PC-3 (cell line): ENCODE measurements at regions not wholly inside any gene's neighbourhood (a gene's known extent, or its start where the extent isn't known, plus 50 kb on each side); places are given as distances from the start of the nearest gene placed in this dataset.
"Not testable (repeated sequence)": the region's sequence is repeated elsewhere in the genome, so short reads cannot be mapped to it uniquely, and the experiment has no call there.

ENCODE experiments used
- ATAC-seq: fragments of 200-7000 bp; cut with Tn5 transposase; 2 replicates; pipeline ENCODE4 v1.9.1; 2020; ENCODE audit warnings: mild to moderate bottlenecking, moderate library complexity
- BruUV-seq: library from RNA; stranded (reverse); fragments of 400-500 nt; replicated peaks from 2 replicates; lab custom pipeline; 2021; lab: Mats Ljungman, UMichigan
- CTCF ChIA-PET: fragments of 300-600 bp; sonication (Branson Sonifier 250); formaldehyde crosslinking; loops from one replicate; lab custom pipeline; 2022; ENCODE audit warnings: antibody characterized with exemption; lab: Charles Lee
- POLR2A ChIA-PET: fragments of 300-600 bp; sonication (Branson Sonifier 250); formaldehyde crosslinking; loops from one replicate; lab custom pipeline; 2022; ENCODE audit warnings: antibody characterized with exemption; ENCODE audit not compliant: unreplicated experiment; lab: Charles Lee
- DNase-seq: peaks from one replicate; pipeline ENCODE4 v3.0.0-alpha.2; 2015
- H2AFZ ChIP-seq: fragments of 300-600 bp; sonication (generic); 2 replicates; pipeline ENCODE4 v1.6.0; 2016; ENCODE audit warnings: antibody characterized with exemption, low read length
- H3F3A ChIP-seq: fragments of 300-600 bp; sonication (generic); one replicate; pipeline ENCODE4 v1.6.0; 2017; ENCODE audit warnings: antibody characterized with exemption, low read length, control low read depth, mild to moderate bottlenecking; ENCODE audit not compliant: unreplicated experiment
- H3K27ac ChIP-seq: fragments of 300-600 bp; sonication (generic); 2 replicates; pipeline ENCODE4 v1.5.1; 2016; ENCODE audit warnings: mild to moderate bottlenecking, low read length
- H3K27me3 ChIP-seq: fragments of 300-600 bp; sonication (generic); 2 replicates; pipeline ENCODE4 v1.6.1; 2016; ENCODE audit warnings: low read length, mixed read lengths
- H3K36me3 ChIP-seq: fragments of 300-600 bp; sonication (generic); 2 replicates; pipeline ENCODE4 v1.6.1; 2016; ENCODE audit warnings: low read depth, mixed run types, low read length, mixed read lengths
- H3K4me1 ChIP-seq: fragments of 300-600 bp; sonication (generic); 2 replicates; pipeline ENCODE4 v1.5.1; 2016; ENCODE audit warnings: low read length; ENCODE audit not compliant: insufficient read depth
- H3K4me2 ChIP-seq: fragments of 300-600 bp; sonication (generic); 2 replicates; pipeline ENCODE4 v1.6.0; 2016; ENCODE audit warnings: low read length
- H3K4me3 ChIP-seq: fragments of 300-600 bp; sonication (generic); 2 replicates; pipeline ENCODE4 v1.5.1; 2016; ENCODE audit warnings: mild to moderate bottlenecking, low read length, mixed read lengths
- H3K79me2 ChIP-seq: fragments of 300-600 bp; sonication (generic); 2 replicates; pipeline ENCODE4 v1.6.1; 2017; ENCODE audit warnings: low read length, mixed read lengths
- H3K9ac ChIP-seq: fragments of 300-600 bp; sonication (generic); 2 replicates; pipeline ENCODE4 v1.6.0; 2016; ENCODE audit warnings: mild to moderate bottlenecking, low read length
- H3K9me2 ChIP-seq: fragments of 300-600 bp; sonication (generic); replicated peaks from 2 replicates; pipeline ENCODE4 v1.6.1; 2016; ENCODE audit warnings: mixed run types, low read length, mixed read lengths
- H3K9me3 ChIP-seq: fragments of 300-600 bp; sonication (generic); 2 replicates; pipeline ENCODE4 v1.6.1; 2016; ENCODE audit warnings: low read length, mixed read lengths
- H4K20me1 ChIP-seq: fragments of 300-600 bp; sonication (generic); 2 replicates; pipeline ENCODE4 v1.6.1; 2016; ENCODE audit warnings: low read length, mixed read lengths
- EZH2 ChIP-seq: fragments of 300-600 bp; sonication (generic); IDR thresholded peaks from one replicate; pipeline ENCODE4 v1.6.1; 2017; ENCODE audit warnings: antibody characterized with exemption, mild to moderate bottlenecking, low read length; ENCODE audit not compliant: unreplicated experiment
- EZH2phosphoT487 ChIP-seq: fragments of 300-600 bp; sonication (generic); IDR thresholded peaks from 2 replicates; pipeline ENCODE4 v1.6.1; 2018; ENCODE audit warnings: mild to moderate bottlenecking, antibody characterized with exemption, low read length, borderline replicate concordance
- intact Hi-C: fragments of 100-400 bp; cut with micrococcal nuclease; formaldehyde crosslinking; loops from 2 replicates; pipeline ENCODE4 v1.9.0; 2023
- TF ChIP-seq, protein P1 (sequence below): fragments of 300-600 bp; sonication (generic); conservative IDR thresholded peaks from 2 replicates; pipeline ENCODE4 v1.5.1; 2017; ENCODE audit warnings: antibody characterized with exemption, low read depth, mild to moderate bottlenecking, low read length

DNA sequence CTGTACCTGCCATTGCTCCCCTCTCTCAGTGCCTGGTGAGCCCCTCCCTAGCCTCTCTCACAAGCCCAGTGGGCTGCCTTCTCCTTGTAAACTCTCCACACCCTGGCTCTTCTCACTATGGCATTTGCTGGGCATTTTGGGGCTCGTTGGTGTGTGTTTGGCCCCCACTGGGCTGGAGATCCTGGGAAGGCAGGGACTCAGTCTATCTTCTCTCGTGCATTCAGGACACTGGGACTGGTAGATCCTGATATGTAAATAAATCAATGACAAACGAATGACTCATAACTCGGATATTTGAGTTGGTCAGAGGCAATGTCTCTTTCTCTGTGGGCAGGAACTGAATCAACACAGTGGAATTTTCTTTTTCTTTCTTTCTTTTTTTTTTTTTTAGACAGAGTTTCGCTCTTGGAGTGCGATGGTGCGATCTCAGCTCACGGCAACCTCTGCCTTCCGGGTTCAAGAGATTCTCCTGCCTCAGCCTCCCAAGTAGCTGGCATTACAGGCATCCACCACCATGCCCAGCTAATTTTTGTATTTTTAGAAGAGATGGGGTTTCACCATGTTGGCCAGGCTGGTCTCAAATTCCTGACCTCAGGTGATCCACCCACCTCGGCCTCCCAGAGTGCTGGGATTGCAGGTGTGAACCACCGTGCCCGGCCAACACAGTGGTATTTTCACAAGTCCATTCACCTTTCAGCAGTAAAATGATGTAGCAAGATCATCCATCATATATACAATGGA, 144.6 kb upstream of the SPRED2 start:
- ChIA-PET CTCF (no interaction called here), POLR2A (interaction anchor here (0.6 to 0.7 kb wide), 2 partner anchors 27 to 360 kb away, joined by 6 to 7 read pairs; no protein-coding TSS in a partner anchor)
- H3K4me1 ChIP-seq = peaks cover 17% of the 10 kb centered on the region
- H3K9ac ChIP-seq = peak overlapping the region; percentile 57
- intact Hi-C loops = loop anchor here (1.0 to 10.0 kb wide), 2 partner anchors 35 to 392 kb away; no protein-coding TSS in a partner anchor
- H3K9me2 ChIP-seq = no peaks in the 10 kb centered on the region
- BruUV-seq = TSS peak; percentile 90
- peak; percentile 96 for DNase-seq
- no peaks in the 10 kb centered on the region for H3K79me2 ChIP-seq
- no peaks in the 10 kb centered on the region for H4K20me1 ChIP-seq
- peak overlapping the region; percentile 91 for H3K27ac ChIP-seq
- H2AFZ ChIP-seq = peak overlapping the region; percentile 56; the same call in 1 of the 2 replicates
- H3K36me3 ChIP-seq = no peaks in the 10 kb centered on the region
- peak overlapping the region; percentile 77 for H3K4me2 ChIP-seq
- H3K9me3 ChIP-seq = no peaks in the 10 kb centered on the region
- H3F3A ChIP-seq = no peaks in the 10 kb centered on the region
- TF ChIP-seq EZH2phosphoT487 = no peak
- TF ChIP-seq, protein P1, sequence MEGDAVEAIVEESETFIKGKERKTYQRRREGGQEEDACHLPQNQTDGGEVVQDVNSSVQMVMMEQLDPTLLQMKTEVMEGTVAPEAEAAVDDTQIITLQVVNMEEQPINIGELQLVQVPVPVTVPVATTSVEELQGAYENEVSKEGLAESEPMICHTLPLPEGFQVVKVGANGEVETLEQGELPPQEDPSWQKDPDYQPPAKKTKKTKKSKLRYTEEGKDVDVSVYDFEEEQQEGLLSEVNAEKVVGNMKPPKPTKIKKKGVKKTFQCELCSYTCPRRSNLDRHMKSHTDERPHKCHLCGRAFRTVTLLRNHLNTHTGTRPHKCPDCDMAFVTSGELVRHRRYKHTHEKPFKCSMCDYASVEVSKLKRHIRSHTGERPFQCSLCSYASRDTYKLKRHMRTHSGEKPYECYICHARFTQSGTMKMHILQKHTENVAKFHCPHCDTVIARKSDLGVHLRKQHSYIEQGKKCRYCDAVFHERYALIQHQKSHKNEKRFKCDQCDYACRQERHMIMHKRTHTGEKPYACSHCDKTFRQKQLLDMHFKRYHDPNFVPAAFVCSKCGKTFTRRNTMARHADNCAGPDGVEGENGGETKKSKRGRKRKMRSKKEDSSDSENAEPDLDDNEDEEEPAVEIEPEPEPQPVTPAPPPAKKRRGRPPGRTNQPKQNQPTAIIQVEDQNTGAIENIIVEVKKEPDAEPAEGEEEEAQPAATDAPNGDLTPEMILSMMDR = no peak
- peak; percentile 92 for ATAC-seq
- no peaks in the 10 kb centered on the region for H3K27me3 ChIP-seq
- H3K4me3 ChIP-seq = peak overlapping the region; percentile 43; the same call in 1 of the 2 replicates

DNA sequence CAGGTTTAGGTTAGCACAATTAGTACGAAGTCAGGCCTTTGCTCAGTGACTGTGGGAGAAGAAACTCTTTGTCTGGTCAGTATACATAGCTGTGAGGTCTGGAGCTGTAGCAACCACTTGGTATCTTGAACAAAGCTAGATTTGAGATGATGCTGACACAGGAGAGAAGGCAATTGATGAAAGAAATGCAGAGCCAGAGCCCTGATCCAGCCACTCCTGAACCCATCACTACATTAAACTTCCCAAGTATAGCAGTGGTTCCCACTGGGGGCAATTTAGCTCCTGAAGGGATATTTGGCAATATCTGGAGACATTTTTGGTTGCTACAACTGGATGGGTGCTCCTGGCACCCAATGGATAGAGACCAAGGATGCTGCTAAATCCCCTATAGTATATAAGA, 143.9 kb upstream of the SPRED2 start:
- peak overlapping the region; percentile 91 for H3K27ac ChIP-seq
- H3K4me1 ChIP-seq = peaks cover 17% of the 10 kb centered on the region
- H2AFZ ChIP-seq = no peak overlapping the region
- no peak overlapping the region for H3K4me3 ChIP-seq
- no peaks in the 10 kb centered on the region for H3K79me2 ChIP-seq
- H3K9me2 ChIP-seq = no peaks in the 10 kb centered on the region
- no peak for TF ChIP-seq EZH2
- no peak for TF ChIP-seq EZH2phosphoT487
- TF ChIP-seq, protein P1 = no peak
- ATAC-seq = no peak
- no peaks in the 10 kb centered on the region for H3K9me3 ChIP-seq
- DNase-seq = no peak
- intact Hi-C loops = loop anchor here (10.0 kb wide), 1 partner anchor 391 kb away; no protein-coding TSS in a partner anchor
- H3K9ac ChIP-seq = peak overlapping the region; percentile 57
- no peaks in the 10 kb centered on the region for H3K27me3 ChIP-seq
- peak overlapping the region; percentile 77 for H3K4me2 ChIP-seq
- ChIA-PET CTCF (no interaction called here), POLR2A (interaction anchor here (0.6 kb wide), 2 partner anchors 155 to 902 kb away, joined by 3 to 4 read pairs; no protein-coding TSS in a partner anchor)
- no peaks in the 10 kb centered on the region for H3K36me3 ChIP-seq
- H3F3A ChIP-seq = no peaks in the 10 kb centered on the region
- no peaks in the 10 kb centered on the region for H4K20me1 ChIP-seq
- BruUV-seq = no TSS peak

DNA sequence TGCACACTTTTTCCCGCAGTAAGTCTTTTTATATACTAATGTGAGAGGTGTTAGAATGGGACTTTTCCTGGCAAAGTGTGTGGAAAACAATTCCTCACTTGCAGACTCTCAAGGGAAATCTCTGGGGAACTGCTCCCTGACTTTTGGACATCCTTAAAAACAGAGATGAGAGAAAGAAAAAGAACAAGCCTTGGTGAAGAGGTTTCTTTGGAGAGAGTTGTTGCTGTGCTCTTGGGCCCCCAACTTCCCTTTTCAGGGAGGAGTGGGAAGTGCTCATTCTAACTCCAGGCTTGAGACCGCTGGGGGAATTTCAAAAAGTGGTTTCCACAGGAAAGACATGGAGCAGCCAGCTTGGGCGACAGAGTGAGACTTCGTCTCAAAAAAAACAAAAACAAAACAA, 142.6 kb upstream of the SPRED2 start:
- no peak for ATAC-seq
- intact Hi-C loops = loop anchor here (2.0 to 10.0 kb wide), 2 partner anchors 390 to 658 kb away; no protein-coding TSS in a partner anchor
- no peaks in the 10 kb centered on the region for H3K36me3 ChIP-seq
- H3K4me3 ChIP-seq = no peak overlapping the region
- POLR2A ChIA-PET = no interaction called here
- H3K9me2 ChIP-seq = no peaks in the 10 kb centered on the region
- no peaks in the 10 kb centered on the region for H3F3A ChIP-seq
- no peak overlapping the region for H2AFZ ChIP-seq
- H3K4me2 ChIP-seq = no peak overlapping the region
- CTCF ChIA-PET = no interaction called here
- TF ChIP-seq, protein P1 = no peak
- TF ChIP-seq EZH2phosphoT487 (no peak), EZH2 (no peak)
- DNase-seq = no peak
- no peaks in the 10 kb centered on the region for H4K20me1 ChIP-seq
- no peaks in the 10 kb centered on the region for H3K27me3 ChIP-seq
- no peak overlapping the region for H3K9ac ChIP-seq
- BruUV-seq = no TSS peak
- H3K9me3 ChIP-seq = no peaks in the 10 kb centered on the region
- no peaks in the 10 kb centered on the region for H3K79me2 ChIP-seq
- no peak overlapping the region for H3K27ac ChIP-seq
- peaks cover 17% of the 10 kb centered on the region for H3K4me1 ChIP-seq

DNA sequence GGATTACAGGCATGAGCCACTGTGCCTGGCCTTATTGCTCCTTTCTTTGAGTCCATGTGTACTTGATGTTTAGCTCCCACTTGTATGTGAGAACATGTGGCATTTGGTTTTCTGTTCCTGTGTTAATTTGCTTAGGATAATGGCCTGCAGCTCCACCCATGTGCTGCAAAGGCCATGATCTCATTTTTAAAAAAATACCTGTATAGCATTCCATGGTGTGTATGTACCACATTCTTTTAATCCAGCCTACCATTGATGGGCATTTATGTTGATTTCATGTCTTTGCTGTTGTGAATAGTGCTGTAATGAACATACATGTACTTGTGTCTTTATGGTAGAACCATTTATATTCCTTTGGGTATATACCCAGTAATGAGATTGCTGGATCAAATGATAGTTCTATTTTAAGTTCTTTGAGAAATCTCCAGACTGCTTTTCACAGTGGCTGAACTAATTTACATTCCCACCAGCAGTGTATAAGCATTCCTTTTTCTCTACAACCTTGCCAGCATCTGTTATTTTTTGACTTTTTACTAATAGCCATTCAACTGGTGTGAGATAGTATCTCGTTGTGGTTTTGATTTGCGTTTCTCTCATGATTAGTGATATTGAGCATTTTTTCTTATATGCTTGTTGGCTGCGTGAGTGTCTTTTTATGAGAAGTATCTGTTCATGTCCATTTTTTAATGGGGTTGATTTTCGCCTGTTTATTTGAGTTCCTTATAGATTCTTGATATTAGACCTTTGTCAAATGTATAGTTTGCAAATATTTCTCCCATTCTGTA, 136.4 kb upstream of the SPRED2 start:
- H3K36me3 ChIP-seq, H3K4me3 ChIP-seq, ATAC-seq, DNase-seq, BruUV-seq, H3K9ac ChIP-seq, H2AFZ ChIP-seq, H3K27me3 ChIP-seq, H3K4me1 ChIP-seq, H3K79me2 ChIP-seq, H3K27ac ChIP-seq, H3K9me3 ChIP-seq, intact Hi-C loops, CTCF ChIA-PET, H3K4me2 ChIP-seq, H3K9me2 ChIP-seq, H4K20me1 ChIP-seq, H3F3A ChIP-seq, POLR2A ChIA-PET: not testable (repeated sequence)
